ENCODE measurements at regions not wholly inside any gene's neighbourhood (a gene's known extent, or its start where the extent isn't known, plus 50 kb on each side); places are given as distances from the start of the nearest gene placed in this dataset.

DNA sequence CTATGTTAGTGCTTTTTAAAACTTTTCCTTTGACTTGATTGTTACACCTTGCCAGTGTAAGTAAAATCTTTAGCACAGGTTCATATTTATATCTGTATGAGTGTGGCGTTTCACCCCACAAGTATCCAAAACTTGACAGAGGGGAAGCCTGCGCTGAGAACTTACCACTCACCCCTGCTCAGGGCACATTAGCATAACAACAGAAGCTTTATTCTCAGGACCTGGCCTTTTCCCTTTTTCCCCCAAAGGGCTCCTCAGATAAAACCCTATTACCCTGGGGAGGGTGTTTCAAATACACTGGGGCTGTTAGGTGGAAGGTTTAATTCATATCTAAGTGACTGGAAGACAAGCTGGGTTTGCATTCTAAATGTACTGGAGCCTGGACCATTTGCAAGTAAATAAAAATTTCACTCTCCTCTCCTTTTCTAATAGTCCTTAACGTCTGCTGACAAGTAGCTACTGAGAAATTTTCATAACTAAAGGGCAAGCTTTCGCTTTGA, 276.6 kb downstream of the RNF152 start:
- DNase-seq: no peak

DNA sequence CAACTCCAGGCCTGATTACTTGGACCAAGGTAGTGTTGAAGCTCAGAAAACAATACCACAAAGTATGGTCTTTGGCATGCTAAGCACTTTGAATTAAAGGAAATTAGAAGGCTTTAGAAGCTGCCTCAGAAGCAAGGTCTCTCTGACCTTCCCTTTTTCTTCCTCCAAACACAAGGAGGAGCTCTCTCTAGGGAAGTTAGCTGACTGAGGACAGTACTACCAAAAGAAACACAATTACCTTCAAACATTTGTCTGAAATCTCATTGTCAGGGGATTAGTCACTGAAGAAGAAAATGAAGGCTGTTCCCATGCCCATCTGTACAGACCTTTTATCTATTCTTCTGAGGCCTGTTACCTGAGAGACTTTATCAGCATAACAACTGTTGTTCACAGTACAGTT, 279.3 kb downstream of the CDH20 start:
- DNase-seq: no peak

DNA sequence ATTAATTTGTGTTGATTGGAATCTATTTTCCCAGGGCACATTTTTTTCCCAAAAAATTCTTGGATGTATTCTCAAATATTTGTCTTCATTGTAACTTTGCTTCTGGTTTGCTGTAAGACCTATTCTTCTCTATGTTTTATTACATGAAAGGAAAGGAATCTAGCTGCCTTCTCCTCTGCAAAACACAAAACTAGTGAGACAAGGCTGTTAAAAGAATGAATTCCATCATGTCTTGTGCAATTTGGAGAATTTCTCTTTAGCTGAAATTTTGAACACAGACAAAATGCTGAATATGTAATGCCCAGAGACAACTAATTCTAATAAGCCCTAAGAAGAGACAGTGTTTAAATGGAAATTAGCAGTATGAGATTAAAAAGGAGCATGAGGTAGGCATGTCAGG, 275.9 kb downstream of the CDH20 start:
- no peak for DNase-seq

- DNase-seq: no peak
These were observed 275.1 kb downstream of the CDH20 start for GRCh38 chr18:61608316-61608715.

- DNase-seq: no peak
These were observed 274.6 kb downstream of the CDH20 start for GRCh38 chr18:61607867-61608266.

DNA sequence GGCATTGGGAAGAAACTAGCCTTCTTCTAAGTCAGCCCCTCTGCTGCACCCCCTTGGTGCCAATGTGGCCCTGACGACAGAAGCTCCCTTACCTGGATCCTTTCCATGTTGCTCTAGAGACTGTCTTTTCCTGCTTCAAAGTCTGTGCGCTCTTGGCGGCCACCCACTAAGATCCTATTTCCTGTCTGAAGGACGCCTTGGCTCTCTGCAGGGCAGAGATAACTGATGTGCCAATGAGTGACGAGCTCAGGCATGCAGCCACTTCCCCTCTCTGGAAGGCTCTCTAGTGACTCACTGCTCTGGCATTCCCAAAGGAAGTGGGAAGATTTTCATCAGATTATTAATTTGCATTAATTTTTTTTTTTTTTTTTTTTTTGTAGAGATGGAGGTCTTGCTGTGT, 273.5 kb downstream of the CDH20 start:
- DNase-seq: no peak

GRCh38 chr18:61606068-61606660, 272.9 kb downstream of the CDH20 start:
- DNase-seq: no peak

GRCh38 chr18:61605376-61606067, 272.3 kb downstream of the CDH20 start:
- DNase-seq: no peak
